ENCODE measurements at regions not wholly inside any gene's neighbourhood (a gene's known extent, or its start where the extent isn't known, plus 50 kb on each side); places are given as distances from the start of the nearest gene placed in this dataset.

GRCh38 chr3:64464955-64465354, 222.8 kb downstream of the ADAMTS9 start:
- Histone ChIP-seq H3K27me3 (ENCODE audit: control insufficient read depth in 2 of 2, insufficient read depth in 2 of 2, low read length in 2 of 2) (no peaks in the 10 kb centered on the region), H3K79me2 (ENCODE audit: insufficient read depth, low read length) (no peaks in the 10 kb centered on the region), H3K9ac (ENCODE audit: insufficient read depth, low read length, poor library complexity, severe bottlenecking) (no peak overlapping the region), H3K36me3 (replicated peaks in 1 of 2; ENCODE audit: control insufficient read depth in 1 of 2, insufficient read depth in 2 of 2, low read length in 2 of 2) (no peaks in the 10 kb centered on the region), H3K4me2 (replicated peaks; ENCODE audit: extremely low read depth, low read length, poor library complexity, severe bottlenecking) (no peak overlapping the region), H3K4me3 (replicated peaks in 1 of 3; ENCODE audit: low read depth in 2 of 3, low read length in 3 of 3) (no peak overlapping the region), H2AFZ (ENCODE audit: insufficient read depth, low read depth, low read length, poor library complexity, severe bottlenecking) (no peak overlapping the region), H4K20me1 (ENCODE audit: insufficient read depth, low read length) (no peaks in the 10 kb centered on the region), H3K27ac (ENCODE audit: low read depth in 1 of 2, low read length in 2 of 2) (no peak overlapping the region), H3K9me3 (replicated peaks in 1 of 2; ENCODE audit: control insufficient read depth in 1 of 2, insufficient read depth in 1 of 2, low read length in 2 of 2) (no peaks in the 10 kb centered on the region), H3K4me1 (ENCODE audit: control insufficient read depth in 1 of 2, insufficient read depth in 2 of 2, low read length in 2 of 2) (no peaks in the 10 kb centered on the region)
- no peak for DNase-seq
- TF ChIP-seq CTCF (IDR thresholded peaks at IDR 0.05) = no peak
- intact Hi-C loops (cut with micrococcal nuclease) = no loop called here
- no peak overlapping the region for H3K27ac Mint-ChIP-seq
- no peaks in the 10 kb centered on the region for H3K4me1 Mint-ChIP-seq
- no peaks in the 10 kb centered on the region for H3K36me3 Mint-ChIP-seq
- WGBS (ENCODE audit: insufficient coverage) = 100% methylated on average over 2 of the region's 6 CpGs
- H3K9me3 Mint-ChIP-seq = peaks cover 0 to 1% (median 0%) of the 10 kb centered on the region in 7 donors
- H3K4me3 Mint-ChIP-seq = no peak overlapping the region
- H3K27me3 Mint-ChIP-seq (ENCODE audit: low read depth in 3 of 3) = peaks cover 5 to 15% (median 15%) of the 10 kb centered on the region in 3 donors

GRCh38 chr3:64463981-64464380, 223.8 kb downstream of the ADAMTS9 start:
- DNase-seq = no peak
- no peak overlapping the region for H3K9ac ChIP-seq (ENCODE audit: insufficient read depth, low read length, poor library complexity, severe bottlenecking)
- no peaks in the 10 kb centered on the region for H3K79me2 ChIP-seq (ENCODE audit: insufficient read depth, low read length)
- no peak overlapping the region for H3K27ac Mint-ChIP-seq
- TF ChIP-seq CTCF (IDR thresholded peaks at IDR 0.05) = no peak
- no peak overlapping the region for H3K27ac ChIP-seq (ENCODE audit: low read depth in 1 of 2, low read length in 2 of 2)
- H3K36me3 Mint-ChIP-seq = no peaks in the 10 kb centered on the region
- H3K4me1 Mint-ChIP-seq = no peaks in the 10 kb centered on the region
- peaks cover 0 to 2% of the 10 kb centered on the region in 2 donors for H3K27me3 ChIP-seq (ENCODE audit: control insufficient read depth in 2 of 2, insufficient read depth in 2 of 2, low read length in 2 of 2)
- no peaks in the 10 kb centered on the region for H3K9me3 ChIP-seq (replicated peaks in 1 of 2; ENCODE audit: control insufficient read depth in 1 of 2, insufficient read depth in 1 of 2, low read length in 2 of 2)
- no peaks in the 10 kb centered on the region for H3K4me1 ChIP-seq (ENCODE audit: control insufficient read depth in 1 of 2, insufficient read depth in 2 of 2, low read length in 2 of 2)
- no peak overlapping the region for H3K4me2 ChIP-seq (replicated peaks; ENCODE audit: extremely low read depth, low read length, poor library complexity, severe bottlenecking)
- no peak overlapping the region for H3K4me3 Mint-ChIP-seq
- intact Hi-C loops (cut with micrococcal nuclease) = no loop called here
- H3K27me3 Mint-ChIP-seq (ENCODE audit: low read depth in 3 of 3) = peaks cover 5 to 15% (median 12%) of the 10 kb centered on the region in 3 donors
- peaks cover 0 to 1% (median 0%) of the 10 kb centered on the region in 7 donors for H3K9me3 Mint-ChIP-seq
- no peak overlapping the region for H2AFZ ChIP-seq (ENCODE audit: insufficient read depth, low read depth, low read length, poor library complexity, severe bottlenecking)
- no peaks in the 10 kb centered on the region for H4K20me1 ChIP-seq (ENCODE audit: insufficient read depth, low read length)
- H3K36me3 ChIP-seq (replicated peaks in 1 of 2; ENCODE audit: control insufficient read depth in 1 of 2, insufficient read depth in 2 of 2, low read length in 2 of 2) = no peaks in the 10 kb centered on the region
- WGBS (ENCODE audit: insufficient coverage) = no CpG with 5 or more reads among the region's 4 CpGs
- H3K4me3 ChIP-seq (replicated peaks in 1 of 3; ENCODE audit: low read depth in 2 of 3, low read length in 3 of 3) = no peak overlapping the region

Data from CD14-positive monocyte (primary cell).